ENCODE measurements at regions not wholly inside any gene's neighbourhood (a gene's known extent, or its start where the extent isn't known, plus 50 kb on each side); places are given as distances from the start of the nearest gene placed in this dataset.

DNA sequence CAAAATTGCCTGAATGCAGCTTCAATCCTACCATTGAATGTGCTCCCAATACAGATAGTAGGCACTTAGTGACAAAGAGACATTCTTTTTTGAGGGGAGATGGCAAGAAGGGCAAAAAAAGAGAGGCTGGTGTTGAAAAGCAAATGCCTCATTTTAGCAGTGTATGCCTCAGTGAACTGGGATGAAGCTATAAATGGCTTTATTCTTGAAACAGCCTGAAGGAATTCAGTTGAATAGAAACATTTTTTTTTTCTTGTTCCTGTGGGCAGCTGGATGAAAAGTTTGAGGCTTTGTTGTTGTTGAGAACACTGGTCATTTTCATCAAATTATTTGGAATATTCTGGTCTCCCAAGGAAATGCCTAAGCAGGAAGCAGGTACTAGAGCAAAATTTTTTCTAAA lies 228.9 kb downstream of the RNF144A start:
- TF ChIP-seq POLR2AphosphoS5 (IDR thresholded peaks at IDR 0.05; ENCODE audit: low read depth, low read length): no peak
- no peak for TF ChIP-seq TAF1 (IDR thresholded peaks at IDR 0.05; ENCODE audit: low read depth, low read length)
- TF ChIP-seq POLR2A (IDR thresholded peaks at IDR 0.05; ENCODE audit: low read depth, low read length): no peak
- no peak for TF ChIP-seq POU2F2 (IDR thresholded peaks at IDR 0.05; ENCODE audit: low read depth, low read length)

Data from GM12891 (cell line).